GM21423 (cell line): ENCODE measurements at regions not wholly inside any gene's neighbourhood (a gene's known extent, or its start where the extent isn't known, plus 50 kb on each side); places are given as distances from the start of the nearest gene placed in this dataset.
A peak's percentile ranks its signal among the peaks of the same experiment; 100 is the strongest.
"Not testable (repeated sequence)": the region's sequence is repeated elsewhere in the genome, so short reads cannot be mapped to it uniquely, and the experiment has no call there.

Experiments used
- ATAC-seq: cut with Tn5 transposase; IDR thresholded peaks from one replicate; pipeline ENCODE4 v1.9.1; 2021; ENCODE audit warnings: mild to moderate bottlenecking, moderate library complexity; ENCODE audit not compliant: unreplicated experiment

GRCh38 chr15:22258398-22259150, 178.2 kb downstream of the OR4M2 start:
- no peak for ATAC-seq

- not testable (repeated sequence) for ATAC-seq
Observed at GRCh38 chr15:22259151-22259750, 178.9 kb downstream of the OR4M2 start.

- no peak for ATAC-seq
Observed at GRCh38 chr15:22259881-22260421, 179.6 kb downstream of the OR4M2 start.

- no peak for ATAC-seq
Observed at GRCh38 chr15:22262613-22263020, 182.3 kb downstream of the OR4M2 start.

GRCh38 chr15:22263738-22264137, 183.4 kb downstream of the OR4M2 start:
- no peak for ATAC-seq

- ATAC-seq = not testable (repeated sequence)
Observed at GRCh38 chr15:22264272-22264671, 183.9 kb downstream of the OR4M2 start.

- ATAC-seq = no peak
Observed at GRCh38 chr15:22265056-22265945, 185.0 kb downstream of the OR4M2 start.

- no peak for ATAC-seq
Observed at GRCh38 chr15:22265970-22266369, 185.6 kb downstream of the OR4M2 start.

GRCh38 chr15:22267761-22268160, 187.4 kb downstream of the OR4M2 start:
- no peak for ATAC-seq

- not testable (repeated sequence) for ATAC-seq
Observed at GRCh38 chr15:22268201-22268600, 187.9 kb downstream of the OR4M2 start.

GRCh38 chr15:22268654-22269053, 188.3 kb downstream of the OR4M2 start:
- ATAC-seq = not testable (repeated sequence)

GRCh38 chr15:22272286-22273160, 186.2 kb upstream of the GOLGA6L22 start:
- ATAC-seq = not testable (repeated sequence)

- not testable (repeated sequence) for ATAC-seq
Observed at GRCh38 chr15:22273185-22273584, 185.5 kb upstream of the GOLGA6L22 start.

GRCh38 chr15:22274376-22274775, 184.3 kb upstream of the GOLGA6L22 start:
- not testable (repeated sequence) for ATAC-seq

GRCh38 chr15:22280770-22281169, 177.9 kb upstream of the GOLGA6L22 start:
- not testable (repeated sequence) for ATAC-seq

GRCh38 chr15:22282794-22283533, 175.7 kb upstream of the GOLGA6L22 start:
- peak; percentile 40 for ATAC-seq

GRCh38 chr15:22284795-22285420, 173.8 kb upstream of the GOLGA6L22 start:
- not testable (repeated sequence) for ATAC-seq

- not testable (repeated sequence) for ATAC-seq
Observed at GRCh38 chr15:22291054-22291453, 167.6 kb upstream of the GOLGA6L22 start.

- not testable (repeated sequence) for ATAC-seq
Observed at GRCh38 chr15:22303112-22303511, 155.6 kb upstream of the GOLGA6L22 start.
